ENCODE measurements at regions not wholly inside any gene's neighbourhood (a gene's known extent, or its start where the extent isn't known, plus 50 kb on each side); places are given as distances from the start of the nearest gene placed in this dataset.

- TF ChIP-seq CTCF (IDR thresholded peaks at IDR 0.05; ENCODE audit: low read length, missing control alignments): no peak
- H3K4me3 ChIP-seq (replicated peaks; ENCODE audit: low read depth, low read length): no peak overlapping the region
- peak; percentile 44 for DNase-seq (ENCODE audit: low read depth)
Observed at GRCh38 chr2:37871456-37872191, 53.5 kb upstream of the RMDN2 start.

- no peak for DNase-seq (ENCODE audit: low read depth)
- H3K4me3 ChIP-seq (replicated peaks; ENCODE audit: low read depth, low read length): no peak overlapping the region
- TF ChIP-seq CTCF (IDR thresholded peaks at IDR 0.05; ENCODE audit: low read length, missing control alignments): no peak
Observed at GRCh38 chr2:37872192-37872750, 52.8 kb upstream of the RMDN2 start.

DNA sequence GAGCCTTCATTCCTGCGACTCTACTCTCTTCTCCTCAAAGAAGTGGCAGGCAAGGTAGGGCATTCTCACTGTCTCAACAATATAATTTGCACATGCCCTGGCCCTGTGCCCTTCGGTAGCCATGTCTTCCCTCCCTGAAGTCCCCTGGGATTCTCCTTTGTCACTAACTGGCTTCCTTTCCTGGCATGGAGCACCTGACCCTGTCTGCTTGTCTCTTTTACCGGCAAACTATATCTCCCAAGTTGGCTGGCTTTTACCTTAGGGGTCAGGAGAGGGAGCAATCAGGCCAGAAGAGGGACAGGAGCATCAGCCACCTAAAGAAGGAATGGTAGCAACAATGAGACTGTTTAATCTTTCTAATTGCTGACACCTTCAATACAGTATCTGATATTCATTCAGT lies 51.9 kb upstream of the RMDN2 start:
- TF ChIP-seq CTCF (IDR thresholded peaks at IDR 0.05; ENCODE audit: low read length, missing control alignments): no peak
- H3K4me3 ChIP-seq (replicated peaks; ENCODE audit: low read depth, low read length): no peak overlapping the region
- DNase-seq (ENCODE audit: low read depth): no peak

DNA sequence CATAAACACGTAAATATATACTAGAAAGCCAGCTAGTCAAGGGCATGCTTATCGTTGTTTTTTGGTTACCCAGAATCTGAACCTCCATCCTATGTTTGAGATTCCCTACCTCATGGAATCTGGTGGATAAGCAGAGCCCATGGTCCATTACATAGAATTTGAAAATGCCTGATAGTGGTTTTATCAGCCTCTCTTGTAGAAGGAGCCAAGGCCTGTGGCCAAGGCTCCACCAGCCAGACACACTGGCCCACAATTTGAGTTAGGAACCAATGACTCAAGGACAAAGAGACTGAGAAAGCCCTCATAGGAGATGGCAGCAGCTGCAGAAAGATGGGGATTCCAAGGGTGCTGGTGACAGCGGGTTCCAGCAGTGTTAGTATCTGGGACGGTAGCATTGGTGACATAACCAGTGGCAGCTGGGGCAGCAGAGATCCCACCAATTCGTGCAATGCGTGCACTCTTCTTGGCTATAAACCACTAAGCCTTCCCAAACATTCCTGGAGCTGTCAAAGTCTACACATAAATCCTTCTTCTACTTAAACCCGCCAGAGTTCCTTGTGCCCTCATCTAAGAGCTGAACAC lies 51.2 kb upstream of the RMDN2 start:
- DNase-seq (ENCODE audit: low read depth): no peak
- H3K4me3 ChIP-seq (replicated peaks; ENCODE audit: low read depth, low read length): no peak overlapping the region
- TF ChIP-seq CTCF (IDR thresholded peaks at IDR 0.05; ENCODE audit: low read length, missing control alignments): no peak

GRCh38 chr2:37874470-37874869 lies 50.6 kb upstream of the RMDN2 start:
- no peak for TF ChIP-seq CTCF (IDR thresholded peaks at IDR 0.05; ENCODE audit: low read length, missing control alignments)
- no peak overlapping the region for H3K4me3 ChIP-seq (replicated peaks; ENCODE audit: low read depth, low read length)
- DNase-seq (ENCODE audit: low read depth): no peak

All from fibroblast of pulmonary artery (primary cell).